Pancreas (tissue), 10 donors: ENCODE measurements at regions not wholly inside any gene's neighbourhood (a gene's known extent, or its start where the extent isn't known, plus 50 kb on each side); places are given as distances from the start of the nearest gene placed in this dataset.

Experiments
- ATAC-seq, 4 donors: fragments of 200-7000 bp; cut with Tn5 transposase; one replicate each; pipeline versions ENCODE4 v1.8.0 to v1.9.1; 2020; ENCODE audit warnings: mild to moderate bottlenecking in 4 of 4, moderate library complexity in 4 of 4
- DNase-seq, 6 donors: peaks; one replicate each; pipeline ENCODE4 v3.0.0-alpha.2; 2020
- FAIRE-seq: peaks from 2 replicates; lab custom pipeline; 2012; peaks lifted over from hg19 to GRCh38; lab: Jason Lieb, UNC
- H3K27ac ChIP-seq, 4 donors: fragments of 200-600 bp; sonication (generic); 1 replicate in 3 of 4; 2 replicates in 1 of 4; pipeline versions ENCODE4 v1.5.0 to v1.8.0; 2020
- H3K27me3 ChIP-seq, 4 donors: fragments of 200-600 bp; one replicate each; pipeline ENCODE4 v1.8.0; 2021
- H3K36me3 ChIP-seq, 3 donors: fragments of 200-600 bp; sonication (generic) in 1 of 3; one replicate each; pipeline versions ENCODE4 v1.5.0 to v1.8.0; 2020 to 2021
- H3K4me1 ChIP-seq, 3 donors: fragments of 200-600 bp; one replicate each; pipeline ENCODE4 v1.8.0; 2021
- H3K4me3 ChIP-seq, 4 donors: fragments of 200-600 bp; sonication (generic) in 2 of 4; one replicate each; pipeline versions ENCODE4 v1.5.0 to v1.8.0; 2020 to 2021
- H3K9me3 ChIP-seq, 4 donors: fragments of 200-600 bp; one replicate each; pipeline ENCODE4 v1.8.0; 2021
- WGBS, 2 donors: extraction: QIAGEN DNeasy Blood & Tissue Kit; methylation state at CpG; one replicate each; pipeline ENCODE4 v1.1.7; 2013; 5-methylcytosine and 5-hydroxymethylcytosine counted together
- intact Hi-C, 3 donors: fragments of 100-400 bp; cut with DNase I; formaldehyde crosslinking; loops; one replicate each; pipeline versions ENCODE4 v1.11.1 to v1.14.2; 2022
- TF ChIP-seq, protein P1 (sequence below), 4 donors: fragments of 200-600 bp; sonication (generic) in 3 of 4; IDR thresholded peaks; one replicate each; pipeline versions ENCODE4 v1.5.0 to v1.8.0; 2021; ENCODE audit warnings: antibody characterized with exemption in 4 of 4
- donor health status: healthy with polysubstance abuse.
- donor health status: DM: no; HTN: no; CAD: no; lungs with moderate emphysema.
- donor health status: DM: no; HTN: no; CAD: no.
- donor health status: control.
- donor health status: control.
- donor health status: Bipolar disorder and iron deficiency.
- donor health status: DM: yes; HTN: yes; CAD: no.
- donor health status: DM: no; HTN: no; CAD: no.
- donor health status: DM: no; HTN: no; CAD: no.
- donor health status: DM: yes; HTN: yes; CAD: no.

DNA sequence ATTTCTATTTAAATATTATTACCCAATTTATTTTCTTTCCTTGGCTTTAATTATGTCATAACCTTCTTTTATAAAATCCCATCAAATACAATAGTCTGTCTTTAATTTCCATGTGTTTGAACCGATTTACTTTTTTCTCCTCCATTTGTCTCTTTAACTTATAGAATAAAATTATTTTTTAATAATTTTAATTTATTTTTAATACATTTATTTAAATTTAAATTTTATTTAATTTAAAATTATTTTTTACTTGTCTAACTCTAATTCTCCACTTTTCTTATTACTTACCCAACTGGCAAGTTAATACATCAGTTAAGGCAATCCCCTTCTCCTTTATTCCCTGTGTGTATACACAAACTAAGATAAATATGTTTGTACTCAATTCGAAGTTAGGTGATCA, 817.6 kb upstream of the NR2F2 start:
- DNase-seq (no peak), ATAC-seq (no peak), FAIRE-seq (no peak)
- H3K4me3 ChIP-seq = no peak overlapping the region
- H3K9me3 ChIP-seq = no peaks in the 10 kb centered on the region
- no peaks in the 10 kb centered on the region for H3K36me3 ChIP-seq
- no peak overlapping the region for H3K27ac ChIP-seq
- no peaks in the 10 kb centered on the region for H3K27me3 ChIP-seq
- intact Hi-C loops = no loop called here
- no peaks in the 10 kb centered on the region for H3K4me1 ChIP-seq
- TF ChIP-seq, protein P1, sequence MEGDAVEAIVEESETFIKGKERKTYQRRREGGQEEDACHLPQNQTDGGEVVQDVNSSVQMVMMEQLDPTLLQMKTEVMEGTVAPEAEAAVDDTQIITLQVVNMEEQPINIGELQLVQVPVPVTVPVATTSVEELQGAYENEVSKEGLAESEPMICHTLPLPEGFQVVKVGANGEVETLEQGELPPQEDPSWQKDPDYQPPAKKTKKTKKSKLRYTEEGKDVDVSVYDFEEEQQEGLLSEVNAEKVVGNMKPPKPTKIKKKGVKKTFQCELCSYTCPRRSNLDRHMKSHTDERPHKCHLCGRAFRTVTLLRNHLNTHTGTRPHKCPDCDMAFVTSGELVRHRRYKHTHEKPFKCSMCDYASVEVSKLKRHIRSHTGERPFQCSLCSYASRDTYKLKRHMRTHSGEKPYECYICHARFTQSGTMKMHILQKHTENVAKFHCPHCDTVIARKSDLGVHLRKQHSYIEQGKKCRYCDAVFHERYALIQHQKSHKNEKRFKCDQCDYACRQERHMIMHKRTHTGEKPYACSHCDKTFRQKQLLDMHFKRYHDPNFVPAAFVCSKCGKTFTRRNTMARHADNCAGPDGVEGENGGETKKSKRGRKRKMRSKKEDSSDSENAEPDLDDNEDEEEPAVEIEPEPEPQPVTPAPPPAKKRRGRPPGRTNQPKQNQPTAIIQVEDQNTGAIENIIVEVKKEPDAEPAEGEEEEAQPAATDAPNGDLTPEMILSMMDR (IDR thresholded peaks at IDR 0.05) = no peak
- 40 to 50% methylated on average over 2 of the region's 2 CpGs for WGBS, 2 donors

DNA sequence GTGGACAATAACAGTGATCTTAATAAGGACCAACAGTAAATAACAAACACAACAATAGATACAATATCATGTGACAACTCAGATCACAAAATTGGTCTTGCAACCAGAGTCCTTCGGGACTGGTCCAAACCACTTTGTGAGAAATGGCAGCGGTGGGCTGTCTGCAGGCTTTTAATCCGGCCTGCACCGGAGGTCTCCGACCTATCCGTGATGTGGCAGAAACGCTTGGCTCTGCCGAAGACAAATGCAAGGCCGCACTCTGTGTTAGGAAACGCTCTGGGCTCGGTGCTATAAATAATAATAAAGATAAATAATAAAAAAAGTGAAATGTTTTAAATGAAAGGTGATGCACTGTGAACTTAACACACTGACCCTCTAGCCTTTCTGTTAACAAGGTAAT, 810.6 kb upstream of the NR2F2 start:
- no peak for FAIRE-seq
- no peak overlapping the region for H3K4me3 ChIP-seq
- ATAC-seq = no peak
- H3K27ac ChIP-seq = no peak overlapping the region
- H3K36me3 ChIP-seq = no peaks in the 10 kb centered on the region
- TF ChIP-seq, protein P1 (IDR thresholded peaks at IDR 0.05) = no peak
- 84 to 91% methylated on average over 11 of the region's 11 CpGs for WGBS, 2 donors
- peaks cover 0 to 4% (median 0%) of the 10 kb centered on the region in 4 donors for H3K27me3 ChIP-seq
- intact Hi-C loops = no loop called here
- H3K9me3 ChIP-seq = no peaks in the 10 kb centered on the region
- DNase-seq = no peak
- no peaks in the 10 kb centered on the region for H3K4me1 ChIP-seq

DNA sequence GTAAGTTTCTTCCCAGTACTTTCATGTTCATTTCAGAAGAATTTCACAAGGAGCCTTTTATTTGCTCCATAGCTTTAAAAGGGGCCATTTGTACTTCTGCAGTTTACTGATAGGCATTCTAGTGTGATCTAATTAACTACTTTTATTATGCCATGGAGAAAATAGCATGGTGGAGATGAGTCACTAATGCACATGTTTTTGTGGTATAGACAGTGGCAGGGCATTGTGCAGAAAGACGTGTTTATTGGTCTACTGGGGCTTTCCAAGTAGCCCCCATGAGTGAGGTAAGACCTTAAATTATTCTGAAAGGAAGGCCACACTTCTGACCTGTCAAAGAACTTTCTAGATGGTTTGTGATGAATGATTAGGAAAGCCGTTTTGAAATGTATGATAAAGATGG, 810.0 kb upstream of the NR2F2 start:
- TF ChIP-seq, protein P1 (IDR thresholded peaks at IDR 0.05) = no peak
- no peaks in the 10 kb centered on the region for H3K36me3 ChIP-seq
- 34 to 44% methylated on average over 2 of the region's 2 CpGs for WGBS, 2 donors
- no peak overlapping the region for H3K4me3 ChIP-seq
- H3K27me3 ChIP-seq = peaks cover 0 to 4% (median 0%) of the 10 kb centered on the region in 4 donors
- no peak for FAIRE-seq
- no peak for DNase-seq
- no peaks in the 10 kb centered on the region for H3K9me3 ChIP-seq
- H3K4me1 ChIP-seq = no peaks in the 10 kb centered on the region
- no peak for ATAC-seq
- intact Hi-C loops = no loop called here
- no peak overlapping the region for H3K27ac ChIP-seq

DNA sequence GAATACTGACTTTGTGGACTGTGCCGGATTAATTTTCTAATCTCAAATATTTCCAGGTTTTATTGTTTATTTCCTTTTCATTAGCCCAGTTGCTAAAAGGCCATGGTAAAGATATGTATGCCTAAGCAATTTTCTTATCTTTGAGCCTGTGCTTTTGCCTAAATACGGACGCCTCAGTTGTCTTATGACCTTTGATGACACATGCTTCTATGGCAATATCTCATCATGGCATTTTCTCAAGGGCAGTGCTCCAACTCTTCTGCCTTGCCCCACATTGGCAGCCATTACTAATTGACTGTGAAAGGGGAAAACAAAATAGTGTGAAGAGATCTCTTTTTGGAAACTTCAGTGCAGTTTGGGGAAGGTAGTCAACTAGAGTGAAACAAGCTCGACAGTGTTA, 809.6 kb upstream of the NR2F2 start:
- Histone ChIP-seq H3K4me3 (no peak overlapping the region), H3K9me3 (no peaks in the 10 kb centered on the region), H3K4me1 (no peaks in the 10 kb centered on the region), H3K27me3 (peaks cover 0 to 4% (median 0%) of the 10 kb centered on the region in 4 donors), H3K36me3 (no peaks in the 10 kb centered on the region), H3K27ac (no peak overlapping the region)
- no peak for ATAC-seq
- FAIRE-seq = no peak
- intact Hi-C loops = no loop called here
- WGBS, 2 donors = 67 to 71% methylated on average over 4 of the region's 4 CpGs
- TF ChIP-seq, protein P1 (IDR thresholded peaks at IDR 0.05) = no peak
- no peak for DNase-seq

DNA sequence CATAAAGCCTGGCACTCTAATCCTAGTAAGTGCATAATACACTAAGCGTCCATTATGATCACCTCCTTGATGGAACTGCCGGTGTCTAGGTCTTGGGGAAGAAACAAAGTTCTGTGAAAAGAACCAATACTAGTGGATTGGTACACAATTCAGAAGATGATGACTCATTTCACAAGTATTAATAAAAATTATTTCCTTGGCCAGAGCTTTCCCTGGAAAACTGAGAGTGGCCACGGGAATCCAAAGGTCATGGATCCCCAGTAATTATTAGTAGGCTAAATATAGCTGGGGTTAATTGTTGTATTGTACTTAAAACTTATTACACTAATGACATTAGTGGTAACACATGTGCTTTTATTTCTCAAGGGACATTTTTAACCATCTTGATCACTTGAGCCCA, 808.0 kb upstream of the NR2F2 start:
- 64 to 77% methylated on average over 3 of the region's 3 CpGs for WGBS, 2 donors
- intact Hi-C loops = no loop called here
- Histone ChIP-seq H3K36me3 (no peaks in the 10 kb centered on the region), H3K4me3 (no peak overlapping the region), H3K9me3 (no peaks in the 10 kb centered on the region), H3K4me1 (no peaks in the 10 kb centered on the region), H3K27ac (no peak overlapping the region), H3K27me3 (peaks cover 0 to 4% (median 0%) of the 10 kb centered on the region in 4 donors)
- no peak for DNase-seq
- no peak for ATAC-seq
- TF ChIP-seq, protein P1 (IDR thresholded peaks at IDR 0.05) = no peak
- no peak for FAIRE-seq
